ENCODE measurements at regions not wholly inside any gene's neighbourhood (a gene's known extent, or its start where the extent isn't known, plus 50 kb on each side); places are given as distances from the start of the nearest gene placed in this dataset.

DNA sequence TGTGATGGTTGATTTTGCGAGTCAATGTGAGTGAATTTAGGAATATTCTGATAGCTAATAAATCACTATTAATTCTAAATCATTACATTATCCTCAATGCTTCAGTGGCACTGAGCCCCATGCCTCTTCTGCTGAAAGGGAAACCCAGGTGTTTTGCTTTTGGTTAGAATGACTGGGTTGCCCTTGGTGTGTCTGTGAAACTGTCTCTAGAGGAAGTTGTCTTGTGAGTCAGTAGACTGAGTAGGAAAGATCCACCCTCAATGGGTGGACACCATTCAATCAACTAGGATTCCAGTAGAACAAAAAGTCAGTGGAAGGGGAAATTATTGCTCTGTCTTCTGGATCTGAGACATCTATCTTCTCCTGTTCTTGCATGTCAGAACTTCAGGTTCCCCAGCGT is 472.4 kb downstream of the ANKRD7 start:
- no peak for DNase-seq (ENCODE audit: low spot score)

DNA sequence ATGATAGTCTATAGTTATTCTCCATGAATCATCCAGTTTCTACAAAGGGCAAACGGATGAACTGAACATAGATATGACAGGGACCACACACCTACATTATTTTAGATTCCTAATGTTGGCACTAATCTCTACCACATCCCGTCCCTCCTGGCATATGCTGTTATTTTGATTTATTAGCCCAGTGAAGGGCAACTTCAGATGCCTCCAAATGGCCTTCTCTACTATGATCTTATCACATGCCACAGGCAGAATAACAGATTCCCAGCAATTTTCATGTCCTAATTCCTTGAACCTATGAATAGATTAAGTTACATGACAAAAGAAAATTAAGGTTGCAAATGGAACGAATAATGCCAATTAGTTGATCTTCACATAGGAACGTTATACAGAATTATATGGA is 474.7 kb downstream of the ANKRD7 start:
- no peak for DNase-seq (ENCODE audit: low spot score)

DNA sequence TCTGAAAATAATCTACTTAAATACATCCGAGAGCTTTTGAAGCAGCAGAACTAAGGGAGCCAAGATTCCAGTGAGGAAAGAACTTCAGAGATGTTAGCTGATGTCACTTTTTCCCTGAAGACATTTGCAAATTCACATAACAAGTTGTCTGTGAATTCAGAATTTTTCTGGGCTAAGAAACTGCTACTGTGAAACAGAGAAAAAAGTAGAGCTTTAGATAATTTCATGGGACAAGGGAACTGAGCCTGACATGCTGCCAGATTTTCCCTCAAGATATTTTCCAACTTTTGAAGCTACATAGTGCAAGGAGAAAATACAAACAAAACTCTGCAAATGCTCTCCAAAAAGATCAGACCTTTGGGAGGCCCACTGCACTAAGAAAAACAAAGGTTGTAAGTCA is 484.2 kb downstream of the ANKRD7 start:
- DNase-seq (ENCODE audit: low spot score), result no peak

DNA sequence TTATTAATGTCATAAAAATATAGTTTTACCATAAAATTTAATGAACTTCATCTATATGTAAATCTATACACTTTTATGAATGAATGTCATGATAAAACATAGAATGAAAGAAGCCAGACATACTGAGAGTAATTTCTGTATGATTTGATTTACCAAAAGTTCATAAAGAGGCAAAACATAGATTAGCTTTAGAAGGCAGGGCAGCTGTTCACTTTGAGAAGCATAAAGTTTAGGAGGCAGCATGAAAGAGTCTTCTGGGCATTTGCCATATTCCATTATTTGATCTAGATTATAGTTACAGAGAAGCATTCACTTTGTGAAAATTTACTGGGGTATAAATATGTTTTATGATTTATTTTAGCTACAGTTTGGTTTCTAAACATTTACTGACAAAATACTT is 487.2 kb downstream of the ANKRD7 start:
- DNase-seq (ENCODE audit: low spot score), result no peak

DNA sequence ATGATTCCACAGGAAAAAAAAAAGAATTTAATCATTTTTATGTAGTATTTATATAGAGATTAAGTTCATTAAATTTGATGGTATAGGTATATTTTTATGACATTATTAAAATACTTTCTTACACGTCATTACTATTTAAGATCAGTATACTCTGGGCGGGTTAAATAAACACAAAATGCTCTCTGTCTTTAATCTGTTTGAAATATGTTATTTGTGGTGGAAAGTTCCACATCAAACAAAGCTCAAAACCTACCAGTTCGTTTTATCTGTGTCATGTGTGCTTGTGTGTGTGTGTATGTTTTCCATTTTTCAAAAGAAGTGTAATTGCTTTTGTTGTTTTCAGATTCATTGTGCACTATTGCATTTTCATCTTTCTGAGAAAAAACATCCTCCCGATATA is 488.5 kb downstream of the ANKRD7 start:
- no peak for DNase-seq (ENCODE audit: low spot score)

DNA sequence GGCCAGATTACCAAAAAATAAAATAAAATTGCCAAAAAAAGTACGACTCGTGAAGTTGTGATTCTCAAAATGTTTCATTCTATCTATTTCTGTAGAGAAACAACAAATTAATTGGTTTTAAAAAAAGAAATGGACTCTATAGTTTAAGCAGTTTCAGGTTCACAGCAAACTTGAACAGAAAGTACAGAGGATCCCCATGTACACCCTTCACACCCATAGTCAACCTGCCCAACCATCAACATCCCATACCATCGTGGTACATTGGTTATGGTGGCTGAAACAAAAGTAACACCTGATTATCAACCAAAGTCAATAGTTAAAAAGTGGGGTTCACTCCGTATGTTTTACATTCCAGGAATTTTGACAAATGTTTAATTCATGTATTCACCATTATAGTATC is 496.1 kb downstream of the ANKRD7 start:
- no peak for DNase-seq (ENCODE audit: low spot score)

DNA sequence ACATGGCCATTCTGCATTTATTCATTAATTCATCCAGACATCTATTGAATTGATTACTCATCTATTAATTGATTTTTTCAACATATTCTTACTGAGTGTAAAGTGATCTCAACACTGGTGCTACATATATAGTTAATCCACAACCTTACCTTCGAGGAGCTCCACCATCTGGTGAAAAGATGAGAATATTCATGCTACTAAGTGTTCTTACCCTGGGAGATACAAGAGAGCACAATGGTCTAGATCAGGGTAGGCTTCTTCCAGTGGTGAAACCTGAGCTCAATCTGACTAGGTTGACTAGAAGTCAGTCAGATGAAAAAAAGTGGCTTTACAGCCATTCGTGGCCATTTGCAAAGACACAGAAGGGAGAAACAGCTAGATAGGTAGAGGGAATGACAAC is 507.4 kb downstream of the ANKRD7 start:
- peak; percentile 43 for DNase-seq (ENCODE audit: low spot score)

DNA sequence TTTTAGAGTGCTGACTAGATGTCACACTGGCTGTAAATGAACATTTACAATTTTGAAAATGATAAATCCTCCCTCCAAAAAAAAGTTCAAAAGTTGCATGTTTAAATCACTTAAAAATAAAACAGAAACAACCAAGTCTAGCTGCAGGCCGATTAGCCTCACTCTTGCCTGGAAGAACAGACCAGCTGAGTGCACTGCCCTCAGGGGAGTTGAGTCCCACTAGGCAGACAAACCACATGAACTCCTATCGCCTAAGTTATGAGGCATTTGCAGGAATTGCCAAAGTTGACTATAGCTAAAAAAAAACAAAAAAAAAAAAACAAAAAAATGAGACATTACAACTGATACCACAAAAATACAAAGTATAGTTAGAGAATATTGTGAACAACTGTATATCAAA is 510.0 kb downstream of the ANKRD7 start:
- no peak for DNase-seq (ENCODE audit: low spot score)

DNA sequence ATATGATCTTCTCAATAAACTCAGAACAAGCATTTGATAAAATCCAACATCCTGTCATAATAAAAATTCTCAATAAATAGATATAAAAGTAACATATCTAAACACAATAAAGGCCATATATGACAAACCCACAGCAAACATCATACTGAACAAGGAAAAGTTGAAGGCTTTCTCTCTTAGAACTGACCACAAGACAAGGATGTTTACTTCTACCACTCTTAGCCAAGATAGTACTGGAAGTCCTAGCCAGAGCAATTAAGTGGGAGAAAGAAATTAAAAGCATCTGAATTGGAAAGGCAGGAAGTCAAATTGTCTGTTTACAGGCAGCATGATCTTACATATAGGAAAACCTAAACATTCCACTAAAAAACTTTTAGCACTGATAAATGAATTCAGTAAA is 510.9 kb downstream of the ANKRD7 start:
- DNase-seq (ENCODE audit: low spot score), result no peak

DNA sequence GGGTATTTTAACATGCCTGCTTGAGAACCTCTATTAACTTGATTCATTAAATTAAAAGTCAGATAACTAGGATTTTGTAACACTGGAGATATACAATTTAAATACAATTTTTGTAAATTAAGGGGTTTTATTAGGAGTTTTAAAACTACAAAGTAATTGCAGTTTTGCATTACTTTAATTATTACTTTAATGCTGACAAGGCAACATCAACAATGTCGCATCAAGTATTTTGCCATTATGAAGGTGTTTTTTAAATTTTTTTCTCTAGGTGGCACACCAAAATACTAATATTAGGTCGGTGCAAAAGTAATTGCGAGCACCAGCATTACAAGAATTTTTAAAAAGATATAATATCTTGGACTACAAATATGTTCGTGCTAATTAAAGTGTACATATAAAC is 513.4 kb downstream of the ANKRD7 start:
- DNase-seq (ENCODE audit: low spot score), result no peak

DNA sequence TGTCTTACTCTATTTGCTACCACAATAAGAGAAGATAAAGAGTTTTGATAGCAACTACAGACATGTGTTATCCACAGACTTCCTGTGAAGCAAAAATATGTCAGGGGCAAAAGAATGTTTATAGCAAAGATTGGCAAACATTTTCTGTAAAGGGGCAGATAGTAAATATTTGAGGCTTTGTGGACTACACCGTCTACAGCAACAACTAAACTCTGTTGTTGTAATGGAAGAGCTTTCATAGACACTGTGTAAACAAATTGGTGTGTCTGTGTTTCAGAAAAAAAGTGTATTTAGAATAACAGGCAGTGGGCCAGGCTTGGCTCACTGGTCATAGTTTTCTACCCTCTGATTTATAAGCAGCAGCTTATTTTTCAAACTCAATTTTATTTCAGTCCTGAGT is 521.4 kb downstream of the ANKRD7 start:
- no peak for DNase-seq (ENCODE audit: low spot score)

DNA sequence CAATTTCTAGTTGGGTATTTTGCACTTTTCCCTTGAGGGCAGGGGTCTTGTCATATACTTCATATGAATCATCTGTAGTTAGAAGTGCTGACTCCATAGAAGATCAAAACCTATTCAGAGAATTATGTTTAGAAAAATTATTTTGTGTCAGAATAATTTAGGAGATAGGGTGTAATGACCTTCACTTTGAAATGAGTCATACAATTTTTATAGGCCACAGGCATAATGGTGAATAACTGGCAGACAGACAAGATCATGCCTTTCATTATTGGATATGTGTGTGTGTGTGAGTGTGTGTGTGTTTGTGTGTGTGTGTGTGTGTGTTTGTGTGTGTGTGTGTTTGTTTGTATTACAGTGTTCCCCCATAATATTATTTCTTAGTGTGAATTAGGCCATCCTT is 523.0 kb downstream of the ANKRD7 start:
- no peak for DNase-seq (ENCODE audit: low spot score)

DNA sequence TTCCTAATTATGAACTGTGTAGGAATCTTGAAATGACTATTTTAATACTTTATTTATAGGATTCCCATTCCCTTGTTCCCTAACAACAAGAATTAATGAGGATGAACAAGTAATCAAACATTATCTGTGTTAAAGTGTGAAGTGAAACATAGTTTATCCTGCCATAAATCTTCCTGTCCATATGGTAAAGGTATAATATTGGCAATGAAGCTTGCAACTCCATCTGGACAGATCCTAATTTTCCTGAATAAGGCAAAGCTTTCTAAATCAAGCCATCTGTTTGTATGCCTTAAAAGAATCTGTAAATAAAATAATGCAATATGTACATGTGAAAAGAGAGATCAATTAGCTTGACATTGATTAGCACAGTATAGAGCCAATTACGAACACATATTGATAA is 529.0 kb downstream of the ANKRD7 start:
- DNase-seq (ENCODE audit: low spot score), result no peak

DNA sequence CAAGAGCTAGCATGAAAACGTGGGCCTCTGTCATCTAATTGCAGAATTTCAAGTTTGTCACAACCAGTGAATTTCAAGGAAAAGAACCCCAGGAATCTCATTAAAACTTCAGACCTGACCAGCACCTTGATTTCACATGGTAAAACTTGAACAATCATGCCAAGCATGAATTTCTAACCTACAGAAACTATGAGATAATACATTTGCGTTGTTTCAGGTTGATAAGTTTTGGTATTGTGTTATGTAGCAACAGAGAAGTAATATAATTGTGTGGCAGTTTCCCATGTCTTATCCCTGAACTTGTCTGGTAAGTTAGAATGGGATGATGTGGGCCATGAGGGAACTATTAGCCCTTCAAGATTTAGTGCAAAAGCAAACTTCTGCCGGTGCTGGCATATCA is 530.1 kb downstream of the ANKRD7 start:
- no peak for DNase-seq (ENCODE audit: low spot score)

DNA sequence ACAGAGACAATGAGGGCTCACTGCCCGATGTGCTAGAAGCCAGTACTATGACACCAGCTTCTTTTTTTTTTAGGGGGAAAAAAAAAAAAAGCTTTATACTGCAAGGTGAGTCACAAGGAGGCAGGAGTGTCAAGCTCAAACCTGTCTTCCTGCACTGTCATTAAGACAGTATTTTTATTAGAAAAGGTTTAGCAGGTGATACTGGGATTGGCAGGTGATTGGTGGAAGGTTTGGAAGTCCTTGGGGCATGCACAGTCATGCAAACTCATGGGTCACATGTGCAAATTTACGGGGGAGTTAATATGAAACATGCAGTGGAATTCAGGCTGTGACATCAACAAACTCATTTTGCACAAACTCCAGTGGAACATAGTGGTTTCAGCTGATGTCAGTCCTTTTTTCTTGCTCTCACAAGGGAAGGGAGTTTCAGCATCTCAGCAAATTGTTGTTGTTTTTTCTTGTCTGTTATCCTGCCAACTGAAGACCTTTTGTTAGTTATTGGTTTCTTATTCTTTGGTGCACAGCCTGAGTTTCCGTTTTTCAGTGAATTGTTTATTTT is 530.6 kb downstream of the ANKRD7 start:
- DNase-seq (ENCODE audit: low spot score), result peak; percentile 8

DNA sequence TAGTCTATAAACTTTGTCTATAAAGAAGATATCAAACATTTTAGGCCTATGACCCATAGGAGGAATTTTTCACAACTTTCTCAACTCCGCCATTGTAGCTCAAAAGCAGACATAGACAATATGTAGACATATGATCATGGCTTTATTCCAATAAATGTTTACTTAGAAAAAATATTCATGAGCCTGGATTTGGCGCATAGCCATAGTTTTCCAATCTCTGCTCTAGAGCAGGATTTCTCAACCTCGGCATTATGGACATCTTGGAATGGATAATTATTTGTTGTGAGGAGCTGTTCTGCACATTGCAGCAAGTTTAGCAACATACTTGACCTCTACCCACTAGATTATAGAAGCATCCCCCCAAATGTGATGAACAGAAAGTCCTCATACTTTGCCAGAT is 532.6 kb downstream of the ANKRD7 start:
- no peak for DNase-seq (ENCODE audit: low spot score)

DNA sequence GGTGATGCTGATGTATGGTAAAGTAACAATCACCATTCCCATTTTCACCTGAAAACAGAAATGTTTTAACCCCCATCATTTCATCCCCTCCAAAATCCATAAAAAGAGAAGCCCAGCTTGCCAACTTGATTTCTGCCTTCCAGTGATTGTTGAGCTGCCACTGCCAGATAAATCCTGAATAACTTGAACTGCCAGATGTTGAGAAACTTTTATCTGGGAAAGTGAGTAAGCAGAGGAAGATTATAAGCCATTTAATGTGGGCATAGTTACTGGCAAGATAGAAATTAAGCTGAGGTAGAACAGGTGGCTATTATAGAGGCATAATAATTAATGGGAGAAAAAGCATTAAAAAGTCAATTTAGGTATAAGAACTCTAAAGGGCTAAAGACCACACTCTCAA is 534.1 kb downstream of the ANKRD7 start:
- DNase-seq (ENCODE audit: low spot score), result no peak

DNA sequence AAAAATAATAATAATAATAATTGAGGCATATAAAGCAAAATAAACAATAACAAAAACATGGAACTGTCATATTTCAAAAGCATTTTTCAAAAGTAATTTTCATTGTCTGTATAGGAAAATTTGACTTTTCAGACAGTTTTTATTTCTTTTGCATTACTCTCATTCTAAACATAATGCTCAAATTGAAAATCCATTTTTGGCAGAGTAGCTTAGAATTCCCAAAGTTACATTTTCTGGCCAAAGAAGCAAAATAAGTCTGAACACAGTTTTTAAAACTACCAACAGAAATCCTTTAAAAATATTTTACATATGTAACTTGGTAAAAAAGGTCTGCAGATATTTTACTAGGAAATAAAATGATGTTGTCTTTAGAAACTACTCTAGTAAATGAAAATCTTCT is 535.4 kb downstream of the ANKRD7 start:
- no peak for DNase-seq (ENCODE audit: low spot score)

DNA sequence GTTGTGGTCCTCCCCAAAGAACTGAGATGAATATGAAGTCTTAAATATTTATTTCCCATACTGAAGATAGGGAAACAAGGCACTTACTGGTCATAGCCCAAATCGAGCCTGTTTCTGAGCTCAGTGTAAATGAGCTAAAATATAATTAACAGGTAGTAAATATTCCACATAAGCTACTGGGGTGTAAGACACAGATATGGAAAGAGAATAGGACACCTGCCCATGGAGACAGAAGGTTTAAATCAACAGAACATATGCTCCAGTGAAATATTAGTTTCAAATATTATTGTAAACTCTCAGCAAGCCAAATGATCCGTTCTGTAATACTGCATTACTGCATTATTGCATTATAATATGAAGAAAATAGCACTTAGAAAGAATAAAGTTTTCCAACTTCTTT is 537.9 kb downstream of the ANKRD7 start:
- no peak for DNase-seq (ENCODE audit: low spot score)

DNA sequence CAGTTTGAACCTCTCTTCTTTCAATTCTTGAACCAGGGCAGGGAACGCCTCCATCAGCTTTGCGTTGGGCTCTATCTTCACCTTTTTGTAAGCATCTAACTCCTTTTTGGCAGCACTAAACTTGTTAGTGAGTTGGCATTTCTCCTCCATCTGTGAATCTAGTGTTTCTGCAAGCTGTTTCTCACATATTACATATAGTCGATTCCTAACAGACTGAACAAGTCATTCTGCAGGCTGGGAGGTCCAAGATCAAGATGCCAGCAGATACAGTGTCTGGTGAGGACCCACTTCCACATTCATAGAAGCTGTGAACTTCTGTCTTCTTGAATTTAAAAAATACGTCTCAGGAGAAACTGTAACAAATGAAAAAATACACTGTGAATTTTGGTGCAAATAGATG is 539.7 kb downstream of the ANKRD7 start:
- DNase-seq (ENCODE audit: low spot score), result no peak

DNA sequence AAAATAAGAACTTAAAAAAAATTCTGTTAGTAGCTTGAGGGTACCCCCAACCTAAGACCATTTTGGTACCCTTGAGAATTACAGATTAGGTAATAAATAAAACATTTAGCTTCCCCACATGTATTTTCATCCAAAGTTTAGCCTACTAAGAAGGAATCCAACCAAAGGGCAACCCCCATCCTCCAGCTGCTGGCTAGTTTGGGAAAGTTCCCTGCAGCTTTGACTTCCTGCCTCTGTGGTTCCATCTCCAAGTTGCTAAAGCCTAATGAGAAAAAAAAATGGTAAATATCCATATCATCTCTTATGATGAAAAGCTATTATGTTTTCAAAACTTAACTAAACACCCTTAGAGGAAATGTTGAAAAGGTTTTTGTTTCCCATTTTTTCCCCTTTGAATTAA is 547.2 kb downstream of the ANKRD7 start:
- no peak for DNase-seq (ENCODE audit: low spot score)

DNA sequence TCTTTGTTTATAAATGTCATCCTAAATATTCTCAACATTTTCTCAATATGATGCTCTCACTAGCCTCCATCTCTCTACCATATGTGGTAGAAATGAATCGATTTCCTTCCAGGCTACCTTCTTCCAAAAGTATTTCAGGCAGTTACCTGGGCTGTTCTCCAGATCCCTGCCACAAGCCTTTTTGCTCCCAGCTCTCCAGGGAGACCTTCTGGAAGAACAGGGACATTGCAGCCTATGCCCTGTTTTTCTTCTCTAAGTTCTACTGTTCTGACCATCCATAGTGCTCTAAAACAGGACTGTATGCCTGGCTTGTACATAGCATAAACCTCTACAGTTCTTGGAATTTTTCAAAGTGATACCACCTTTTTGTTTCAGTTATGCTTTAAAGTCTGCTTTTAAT is 552.8 kb downstream of the ANKRD7 start:
- DNase-seq (ENCODE audit: low spot score), result no peak

DNA sequence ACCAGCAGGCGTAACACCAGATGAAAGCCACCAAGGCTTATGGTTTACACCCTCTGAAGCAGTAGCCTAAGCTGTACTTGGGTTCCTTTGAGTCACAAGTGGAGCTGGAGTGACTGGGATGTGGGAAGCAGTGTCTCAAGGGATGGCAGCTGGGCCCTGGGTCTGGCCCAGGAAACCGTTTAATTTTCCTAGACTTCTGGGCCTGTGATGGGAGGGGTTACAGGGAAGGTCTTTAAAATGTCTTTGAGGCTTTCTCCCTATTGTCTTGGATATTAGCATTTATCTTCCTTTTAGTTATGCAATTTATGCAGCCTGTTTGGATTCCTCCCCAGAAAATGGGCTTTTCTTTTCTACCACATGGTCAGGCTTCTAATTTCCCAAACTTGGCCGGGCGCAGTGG is 568.2 kb downstream of the ANKRD7 start:
- DNase-seq (ENCODE audit: low spot score), result no peak

DNA sequence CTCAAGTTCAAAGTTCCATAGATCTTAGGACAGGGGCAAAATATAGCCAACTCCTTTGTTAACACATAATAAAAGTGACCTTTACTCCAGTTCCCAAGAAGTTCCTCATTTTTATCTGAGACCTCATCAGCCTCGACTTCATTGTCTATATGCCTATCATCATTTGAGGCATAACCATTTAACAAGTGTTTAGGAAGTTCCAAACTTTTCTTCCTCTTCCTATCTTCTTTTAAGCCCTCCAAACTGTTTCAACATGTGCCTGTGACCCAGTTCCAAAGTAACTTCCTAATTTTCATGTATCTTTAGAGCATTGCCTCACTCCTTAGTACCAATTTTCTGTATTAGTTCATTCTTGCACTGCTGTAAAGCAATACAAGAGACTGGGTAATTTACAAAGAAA is 569.1 kb downstream of the ANKRD7 start:
- no peak for DNase-seq (ENCODE audit: low spot score)

DNA sequence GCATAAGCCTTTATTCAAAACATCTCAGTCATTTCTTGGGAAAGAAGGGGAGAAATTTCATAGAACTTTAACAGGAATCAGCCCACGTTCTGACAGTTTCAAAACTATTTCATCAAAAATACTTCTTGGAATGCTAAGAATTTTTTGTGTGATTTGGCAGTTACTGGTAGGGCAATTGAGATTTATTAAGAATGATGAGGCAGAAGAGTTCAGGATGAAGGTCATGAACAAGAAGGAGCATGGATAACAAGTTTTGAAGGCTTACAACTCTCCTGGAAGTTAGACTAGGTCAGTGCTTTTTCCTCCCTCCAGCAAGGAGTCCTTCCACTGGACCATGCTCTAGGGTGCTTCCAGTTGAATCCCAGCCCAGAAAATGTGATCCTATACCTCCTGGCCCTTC is 569.9 kb downstream of the ANKRD7 start:
- no peak for DNase-seq (ENCODE audit: low spot score)
